Mammary epithelial cell (primary cell): ENCODE measurements at regions not wholly inside any gene's neighbourhood (a gene's known extent, or its start where the extent isn't known, plus 50 kb on each side); places are given as distances from the start of the nearest gene placed in this dataset.

Source experiments
- CTCF ChIP-seq, 2 donors: IDR thresholded peaks in 1 of 2; conservative IDR thresholded peaks in 1 of 2; 2 replicates each; pipeline ENCODE4 v1.5.1; 2011 to 2012; ENCODE audit warnings: inconsistent platforms in 2 of 2, low read length in 2 of 2, mild to moderate bottlenecking in 2 of 2, control low read depth in 1 of 2, low read depth in 1 of 2; ENCODE audit not compliant: insufficient read depth in 1 of 2; ENCODE audit errors: extremely low read depth in 1 of 2
- EZH2 ChIP-seq: IDR thresholded peaks from 2 replicates; pipeline ENCODE4 v1.6.1; 2012; ENCODE audit warnings: low read length, inconsistent platforms, borderline replicate concordance

GRCh38 chr4:1476140-1476513 lies 69.9 kb upstream of the NKX1-1 start:
- TF ChIP-seq CTCF (conservative IDR thresholded peaks at IDR 0.05 in 1 of 2, IDR thresholded peaks at IDR 0.05 in 1 of 2; ENCODE audit: extremely low read depth in 1 of 2, insufficient read depth in 1 of 2, low read depth in 1 of 2, low read length in 2 of 2), result no peak
- TF ChIP-seq EZH2, result no peak
